Left cardiac atrium (tissue), 4 donors: ENCODE measurements at regions not wholly inside any gene's neighbourhood (a gene's known extent, or its start where the extent isn't known, plus 50 kb on each side); places are given as distances from the start of the nearest gene placed in this dataset.

Source experiments
- ATAC-seq, 2 donors: fragments of 200-7000 bp; cut with Tn5 transposase; one replicate each; pipeline ENCODE4 v1.9.1; 2020; ENCODE audit warnings: mild to moderate bottlenecking in 2 of 2, moderate library complexity in 2 of 2
- DNase-seq: peaks from one replicate; pipeline ENCODE4 v3.0.0-alpha.2; 2020
- intact Hi-C, 2 donors: fragments of 100-400 bp; cut with DNase I; formaldehyde crosslinking; loops; one replicate each; pipeline versions ENCODE4 v1.14.1 to v1.15.1; 2022 to 2023
- donor health status: DM: no; HTN: yes; CAD: no.
- donor health status: DM: no; HTN: yes; CAD: no; lungs with severe emphysema.
- donor health status: DM: yes; HTN: yes; CAD: no.
- donor health status: Dilated cardiomyopathy.

DNA sequence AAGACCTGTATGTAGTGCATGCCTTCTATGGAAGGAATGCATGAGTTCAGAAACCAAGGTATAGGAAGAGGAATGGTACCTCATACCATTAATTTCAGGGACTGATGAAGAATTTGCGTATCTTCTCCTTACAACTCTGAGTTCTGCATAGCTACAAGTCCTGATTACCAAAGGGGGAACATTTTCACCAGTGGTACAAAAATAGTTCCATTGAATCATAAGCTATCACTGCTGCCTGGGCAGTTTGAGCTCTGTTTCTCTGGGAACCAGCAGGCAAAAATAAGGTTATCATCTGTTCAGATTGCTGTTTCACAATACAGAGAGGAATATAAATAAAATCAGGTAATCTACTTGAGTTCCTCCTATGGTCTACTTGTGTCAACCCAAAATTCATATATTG is 77.9 kb upstream of the GNPDA2 start:
- ATAC-seq = no peak
- intact Hi-C loops = no loop called here
- DNase-seq = no peak

DNA sequence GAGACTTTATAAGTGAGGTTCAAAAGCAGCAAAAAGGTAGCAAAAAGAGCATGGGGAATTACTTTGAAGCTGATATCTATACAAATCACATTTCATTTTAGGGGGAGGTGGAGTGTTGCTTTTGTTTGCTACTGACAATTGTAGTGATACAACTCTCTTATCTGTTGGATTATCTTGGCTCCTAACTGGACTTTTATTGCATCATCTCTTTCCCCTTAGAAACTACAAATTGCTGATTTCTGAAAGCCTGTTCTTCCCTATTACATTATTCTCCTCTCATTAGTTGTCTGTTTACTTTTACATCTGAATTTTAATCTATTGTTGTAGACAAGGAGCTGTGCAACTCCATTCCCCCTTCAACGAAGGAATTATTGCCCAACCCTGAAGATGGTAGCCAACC is 75.0 kb upstream of the GNPDA2 start:
- intact Hi-C loops = no loop called here
- ATAC-seq = no peak

DNA sequence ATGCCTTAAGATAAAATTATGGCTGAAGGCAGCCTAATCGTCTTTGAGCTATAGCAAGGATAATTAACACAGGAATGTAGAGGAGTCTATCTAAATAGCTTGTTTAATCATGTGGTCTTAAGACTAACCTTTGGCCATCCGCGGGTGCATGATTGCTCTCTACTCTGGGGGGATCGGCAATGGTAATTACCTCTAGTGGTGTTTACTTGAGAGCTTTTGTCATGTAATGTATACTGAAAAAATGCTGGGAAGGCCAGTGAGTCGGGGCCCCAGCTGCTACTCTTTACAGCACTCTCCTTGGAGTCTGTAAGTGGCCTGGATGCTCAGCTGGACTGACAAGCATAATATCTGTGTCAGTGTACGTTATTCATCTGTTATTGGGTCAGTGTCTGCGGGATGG is 65.5 kb upstream of the GNPDA2 start:
- ATAC-seq = no peak
- intact Hi-C loops = no loop called here

More for the DNA sequence above, 75.0 kb upstream of the GNPDA2 start:
- DNase-seq = no peak

DNA sequence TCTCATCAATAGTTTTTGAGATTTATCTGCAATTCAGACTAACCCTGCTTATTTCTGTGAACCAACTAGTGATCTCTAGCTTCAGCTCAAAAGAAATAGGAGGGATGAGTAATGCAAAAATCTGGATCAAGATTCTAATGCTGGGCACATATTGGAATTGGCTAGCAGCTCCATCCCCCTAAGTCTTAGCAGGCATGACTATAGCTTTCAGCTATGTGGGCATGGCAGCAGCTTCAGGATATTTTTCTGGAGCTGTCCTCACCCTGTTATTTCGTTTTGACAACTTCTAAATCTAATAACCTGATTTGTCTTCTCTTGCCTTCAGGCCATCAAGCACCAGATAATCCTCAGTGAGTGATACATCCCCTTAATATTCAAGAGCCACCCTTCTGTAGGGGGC is 50.8 kb upstream of the GNPDA2 start:
- no peak for DNase-seq
- no peak for ATAC-seq
- intact Hi-C loops = no loop called here

More for the DNA sequence above, 65.5 kb upstream of the GNPDA2 start:
- DNase-seq = no peak
